Thoracic aorta (tissue), 2 donors: ENCODE measurements at regions not wholly inside any gene's neighbourhood (a gene's known extent, or its start where the extent isn't known, plus 50 kb on each side); places are given as distances from the start of the nearest gene placed in this dataset.

Experiments used
- ATAC-seq: fragments of 150-250 bp; one replicate; pipeline ENCODE4 v1.8.0; 2017; ENCODE audit warnings: low read depth; ENCODE audit not compliant: insufficient number of reproducible peaks, low FRiP score
- DNase-seq: peaks from one replicate; pipeline ENCODE4 v3.0.0-alpha.2; 2020; ENCODE audit warnings: low spot score
- H3K27ac ChIP-seq, 2 donors: fragments of 200-600 bp; sonication (generic); 1 replicate in 1 of 2; 2 replicates in 1 of 2; pipeline ENCODE4 v1.5.1; 2016; ENCODE audit warnings: mild to moderate bottlenecking in 2 of 2, moderate library complexity in 2 of 2
- H3K27me3 ChIP-seq: fragments of 200-600 bp; sonication (generic); replicated peaks from 2 replicates; pipeline ENCODE4 v1.6.0; 2016; ENCODE audit warnings: mild to moderate bottlenecking; ENCODE audit not compliant: insufficient read depth
- H3K36me3 ChIP-seq: fragments of 200-600 bp; sonication (generic); one replicate; pipeline ENCODE4 v1.5.1; 2016
- H3K4me1 ChIP-seq, 2 donors: fragments of 200-600 bp; sonication (generic); 1 replicate in 1 of 2; 2 replicates in 1 of 2; pipeline versions ENCODE4 v1.5.1 to v1.6.0; 2016; ENCODE audit warnings: low read depth in 2 of 2, mild to moderate bottlenecking in 1 of 2; ENCODE audit not compliant: control insufficient read depth in 1 of 2
- H3K4me3 ChIP-seq: fragments of 200-600 bp; sonication (generic); 2 replicates; pipeline ENCODE4 v1.5.1; 2016; ENCODE audit warnings: mild to moderate bottlenecking
- H3K9me3 ChIP-seq: fragments of 200-600 bp; sonication (generic); 2 replicates; pipeline ENCODE4 v1.5.1; 2016
- TF ChIP-seq, protein P1 (sequence below): fragments of 200-600 bp; sonication (generic); IDR thresholded peaks from one replicate; pipeline ENCODE4 v1.5.1; 2019; ENCODE audit warnings: antibody characterized with exemption

DNA sequence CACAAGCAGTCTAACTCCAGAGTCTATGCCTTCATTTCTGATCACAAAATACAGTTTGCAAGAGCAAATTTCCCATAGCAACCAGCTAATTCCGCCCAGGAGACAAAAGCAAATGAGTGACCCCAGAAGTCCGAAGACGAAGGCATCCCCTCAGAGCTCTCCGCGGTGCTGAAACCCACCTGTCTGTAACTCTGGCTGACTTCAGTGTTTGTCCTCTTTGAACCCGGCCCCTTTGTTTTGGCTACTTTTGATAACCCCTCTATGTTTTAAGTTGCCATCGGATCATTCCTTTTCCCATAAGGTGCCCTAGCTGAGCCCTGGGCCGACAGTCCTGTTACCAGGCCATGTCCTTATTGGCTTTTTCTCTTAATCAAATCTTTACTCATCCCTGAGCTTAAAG, 515.8 kb downstream of the PTPRU start:
- Histone ChIP-seq H3K27me3 (no peaks in the 10 kb centered on the region), H3K4me3 (no peak overlapping the region), H3K4me1 (no peaks in the 10 kb centered on the region), H3K36me3 (no peaks in the 10 kb centered on the region), H3K9me3 (no peaks in the 10 kb centered on the region), H3K27ac (no peak overlapping the region)
- no peak for ATAC-seq
- no peak for DNase-seq
- TF ChIP-seq, protein P1, sequence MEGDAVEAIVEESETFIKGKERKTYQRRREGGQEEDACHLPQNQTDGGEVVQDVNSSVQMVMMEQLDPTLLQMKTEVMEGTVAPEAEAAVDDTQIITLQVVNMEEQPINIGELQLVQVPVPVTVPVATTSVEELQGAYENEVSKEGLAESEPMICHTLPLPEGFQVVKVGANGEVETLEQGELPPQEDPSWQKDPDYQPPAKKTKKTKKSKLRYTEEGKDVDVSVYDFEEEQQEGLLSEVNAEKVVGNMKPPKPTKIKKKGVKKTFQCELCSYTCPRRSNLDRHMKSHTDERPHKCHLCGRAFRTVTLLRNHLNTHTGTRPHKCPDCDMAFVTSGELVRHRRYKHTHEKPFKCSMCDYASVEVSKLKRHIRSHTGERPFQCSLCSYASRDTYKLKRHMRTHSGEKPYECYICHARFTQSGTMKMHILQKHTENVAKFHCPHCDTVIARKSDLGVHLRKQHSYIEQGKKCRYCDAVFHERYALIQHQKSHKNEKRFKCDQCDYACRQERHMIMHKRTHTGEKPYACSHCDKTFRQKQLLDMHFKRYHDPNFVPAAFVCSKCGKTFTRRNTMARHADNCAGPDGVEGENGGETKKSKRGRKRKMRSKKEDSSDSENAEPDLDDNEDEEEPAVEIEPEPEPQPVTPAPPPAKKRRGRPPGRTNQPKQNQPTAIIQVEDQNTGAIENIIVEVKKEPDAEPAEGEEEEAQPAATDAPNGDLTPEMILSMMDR = no peak

DNA sequence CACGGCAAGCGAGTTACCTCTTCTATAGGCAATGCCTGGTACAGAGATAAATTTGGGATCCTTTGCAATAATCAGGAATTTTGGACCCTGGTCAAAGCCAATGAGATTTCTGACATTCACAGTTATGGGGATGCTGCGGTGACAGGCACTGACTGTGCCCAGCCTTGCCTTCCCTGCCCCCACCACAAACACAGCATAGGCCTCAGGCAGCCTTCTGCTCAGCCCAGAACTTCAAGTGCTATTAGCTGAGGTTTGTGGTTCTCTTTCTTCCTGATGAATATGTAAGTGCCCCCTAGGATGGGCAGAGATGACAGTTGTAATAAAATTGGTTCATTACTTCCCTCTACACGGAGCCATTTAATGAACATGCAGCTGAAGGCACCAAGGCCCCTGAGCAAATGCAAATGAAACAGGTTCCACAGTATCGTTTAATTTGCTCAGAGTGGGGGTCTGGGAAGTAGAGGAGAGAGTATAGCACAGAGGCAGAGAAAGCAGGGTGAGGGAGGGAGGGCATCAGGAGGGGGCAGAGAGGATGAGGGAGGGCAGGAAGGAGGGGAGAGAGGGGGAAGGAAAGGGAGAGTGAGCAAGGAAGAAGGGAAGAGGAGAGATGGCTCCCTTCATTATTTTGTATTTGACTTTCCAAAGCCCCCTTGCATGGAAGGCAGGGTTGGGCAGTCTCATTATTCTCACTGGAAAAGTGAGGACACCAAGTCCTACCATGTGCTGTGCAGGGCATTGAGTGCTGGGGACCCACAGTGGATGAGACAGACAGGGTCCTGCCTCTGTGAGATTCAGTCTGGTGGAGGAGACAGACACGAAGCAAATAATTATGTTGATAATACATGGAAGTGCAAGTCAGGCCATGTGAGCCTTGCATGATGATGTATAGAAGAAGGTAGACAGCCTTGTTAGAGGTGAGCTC, 513.0 kb downstream of the PTPRU start:
- no peak for ATAC-seq
- no peaks in the 10 kb centered on the region for H3K4me1 ChIP-seq

DNA sequence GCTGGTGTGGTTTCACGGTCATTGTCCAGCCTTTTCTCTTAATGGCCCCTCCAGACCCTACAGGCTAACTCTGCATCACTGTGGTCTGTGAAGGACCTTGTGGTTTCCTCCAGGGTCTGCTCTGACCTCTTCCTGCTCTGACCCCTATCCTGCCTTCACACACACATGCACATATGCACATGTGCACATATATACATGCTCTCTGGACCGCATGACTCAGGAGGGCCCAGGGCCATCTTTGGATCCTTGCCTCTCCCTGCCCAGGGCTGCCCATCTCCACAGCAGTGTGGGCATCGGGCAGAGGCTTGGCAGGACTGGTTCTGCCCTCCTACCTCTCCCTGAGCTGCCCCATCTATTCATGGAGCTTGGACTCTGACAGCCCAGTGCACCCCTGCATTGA, 510.9 kb downstream of the PTPRU start:
- DNase-seq (no peak), ATAC-seq (no peak)
- no peaks in the 10 kb centered on the region for H3K36me3 ChIP-seq
- no peaks in the 10 kb centered on the region for H3K4me1 ChIP-seq
- no peak overlapping the region for H3K27ac ChIP-seq
- TF ChIP-seq, protein P1 = no peak
- H3K4me3 ChIP-seq = no peak overlapping the region
- H3K27me3 ChIP-seq = no peaks in the 10 kb centered on the region
- no peaks in the 10 kb centered on the region for H3K9me3 ChIP-seq

More for the DNA sequence above, 513.0 kb downstream of the PTPRU start:
- Histone ChIP-seq H3K27me3 (no peaks in the 10 kb centered on the region), H3K4me3 (no peak overlapping the region), H3K36me3 (no peaks in the 10 kb centered on the region), H3K27ac (no peak overlapping the region), H3K9me3 (no peaks in the 10 kb centered on the region)
- TF ChIP-seq, protein P1 = no peak
- DNase-seq = no peak

DNA sequence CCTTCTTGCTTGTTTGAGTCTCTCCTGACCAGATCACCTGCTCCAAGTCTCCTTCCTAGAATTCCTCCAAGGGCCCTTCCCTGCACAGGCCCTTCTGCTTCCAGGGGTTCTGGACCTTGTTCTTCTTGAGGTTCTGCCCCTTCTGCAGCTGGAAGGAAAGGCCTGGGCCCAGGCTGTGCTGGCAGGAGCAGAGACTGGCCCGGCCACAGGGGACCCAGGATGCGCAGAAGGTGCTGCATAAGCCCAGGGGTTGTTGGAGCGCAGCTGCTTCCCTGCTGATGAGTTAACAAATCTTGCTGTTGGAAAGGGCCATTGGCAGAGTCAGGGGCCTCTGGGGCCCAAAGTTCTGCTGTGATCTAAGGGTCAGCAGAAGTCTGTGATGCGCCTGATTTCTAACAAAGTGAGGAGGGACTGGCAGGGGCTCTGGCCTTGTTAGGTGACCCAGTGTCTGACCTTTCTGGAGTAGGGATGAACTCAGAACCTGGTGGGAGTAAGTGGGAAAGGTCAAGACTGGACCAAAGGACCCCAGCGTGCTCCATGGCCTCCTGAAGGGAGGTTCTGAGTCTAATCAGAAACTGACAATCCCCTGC, 509.8 kb downstream of the PTPRU start:
- Histone ChIP-seq H3K36me3 (no peaks in the 10 kb centered on the region), H3K9me3 (no peaks in the 10 kb centered on the region), H3K4me1 (no peaks in the 10 kb centered on the region), H3K27me3 (no peaks in the 10 kb centered on the region), H3K4me3 (no peak overlapping the region), H3K27ac (no peak overlapping the region)
- ATAC-seq = no peak
- TF ChIP-seq, protein P1 = no peak
- DNase-seq = no peak

DNA sequence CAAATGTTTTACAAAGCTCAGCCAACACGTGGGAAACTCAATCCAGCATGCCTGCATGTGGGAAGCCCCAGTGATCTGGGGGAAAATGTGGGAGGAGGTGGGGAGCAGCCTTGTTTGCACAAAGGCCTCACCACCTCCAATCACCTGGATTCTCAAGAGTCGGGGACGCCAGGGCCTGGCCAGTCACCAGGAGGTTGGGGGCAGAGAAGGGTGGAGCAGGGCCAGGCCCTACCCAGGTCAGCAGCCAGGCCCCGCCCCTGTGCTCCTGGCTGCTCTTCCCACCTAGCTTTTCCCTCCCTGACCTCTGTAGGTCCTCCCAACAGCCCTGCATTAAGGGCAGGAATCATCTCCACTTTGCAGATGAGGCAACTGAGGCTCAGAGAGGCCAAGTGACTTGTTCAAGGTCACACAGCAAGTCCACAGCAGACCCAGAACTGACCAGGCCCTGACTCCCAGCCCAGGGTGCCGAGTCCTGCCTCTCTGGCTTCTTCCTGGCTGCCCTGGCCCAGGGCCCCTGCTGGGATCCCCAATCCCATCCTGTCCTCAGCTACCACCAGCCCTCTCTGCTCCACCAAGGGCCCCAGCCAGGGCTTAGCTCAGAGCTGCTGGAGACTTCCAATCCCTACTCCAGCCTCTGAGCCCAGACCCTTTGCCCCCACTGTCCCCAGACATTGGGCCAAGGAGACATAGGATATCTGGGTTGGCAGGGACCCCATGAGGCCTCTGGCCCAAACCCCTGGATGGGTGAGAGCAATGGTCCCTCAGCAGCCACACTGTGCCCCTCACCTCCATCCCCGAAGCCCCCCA, 508.6 kb downstream of the PTPRU start:
- H3K9me3 ChIP-seq = no peaks in the 10 kb centered on the region
- H3K4me1 ChIP-seq = no peaks in the 10 kb centered on the region
- TF ChIP-seq, protein P1 = no peak
- H3K27me3 ChIP-seq = no peaks in the 10 kb centered on the region
- ATAC-seq (no peak), DNase-seq (no peak)
- H3K4me3 ChIP-seq = no peak overlapping the region
- H3K27ac ChIP-seq = no peak overlapping the region
- H3K36me3 ChIP-seq = no peaks in the 10 kb centered on the region
